DMS153 (cell line): ENCODE measurements at regions not wholly inside any gene's neighbourhood (a gene's known extent, or its start where the extent isn't known, plus 50 kb on each side); places are given as distances from the start of the nearest gene placed in this dataset.

ENCODE experiments used
- DNase-seq: peaks from one replicate; lab custom pipeline; 2025; lab: John Stamatoyannopoulos, UW

DNA sequence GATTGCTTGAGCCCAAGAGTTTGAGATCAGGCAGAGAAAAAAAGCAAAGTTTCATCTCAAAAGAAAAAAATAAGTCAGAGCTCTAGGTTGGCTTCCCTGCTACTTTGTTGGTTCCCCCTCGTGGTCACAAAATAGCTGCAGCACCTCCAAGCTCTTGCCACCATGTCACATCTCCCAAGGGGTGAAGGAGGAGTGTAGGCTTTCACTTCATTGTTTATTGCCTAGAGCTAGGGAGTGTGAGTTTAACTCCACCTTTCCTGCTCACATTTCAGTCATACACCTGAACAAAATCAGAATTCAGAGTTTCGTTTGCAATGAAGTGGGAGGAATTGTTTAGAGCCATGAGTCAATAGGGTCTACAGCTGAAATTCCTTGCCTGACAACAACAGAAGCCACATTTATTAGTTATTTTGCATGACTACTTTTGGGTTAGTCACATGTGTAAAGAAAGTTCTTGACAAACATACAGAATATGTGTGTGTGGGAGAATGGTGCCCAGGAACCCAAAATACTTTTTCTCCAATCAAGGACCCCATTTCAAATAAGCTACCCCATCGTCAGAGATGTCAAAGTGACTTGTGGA lies 56.2 kb upstream of the UFL1 start:
- DNase-seq: no peak

GRCh38 chr6:96466147-96466863 lies 55.3 kb upstream of the UFL1 start:
- DNase-seq: no peak

GRCh38 chr6:96467814-96468213 lies 53.8 kb upstream of the UFL1 start:
- DNase-seq: no peak

- DNase-seq: no peak
These were observed 53.3 kb upstream of the UFL1 start for GRCh38 chr6:96468281-96468680.

DNA sequence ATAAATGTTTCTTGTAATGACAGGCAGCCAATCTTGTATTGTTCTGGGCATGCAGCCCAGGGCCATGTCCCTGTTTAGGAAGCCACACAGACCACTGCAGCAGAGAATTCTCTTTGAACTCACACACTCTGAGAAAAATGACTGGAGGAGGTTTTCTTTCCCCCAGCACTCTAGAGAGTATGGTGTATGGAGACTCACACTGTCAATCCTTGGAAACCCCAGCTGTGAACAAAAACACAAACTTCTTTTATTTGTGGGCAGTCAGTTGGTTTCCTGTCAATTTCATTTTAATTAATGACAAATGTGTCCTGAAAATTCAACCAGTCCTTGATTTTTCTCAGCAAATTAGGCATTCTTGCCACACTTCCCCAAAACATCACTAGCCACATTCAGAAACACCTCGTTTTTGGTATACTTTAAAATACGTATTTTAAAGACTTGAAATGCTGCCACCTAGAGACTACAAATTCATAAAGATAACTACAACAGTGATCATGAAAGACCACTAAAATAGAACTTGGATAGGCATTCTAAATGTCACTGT lies 52.9 kb upstream of the UFL1 start:
- no peak for DNase-seq

GRCh38 chr6:96469312-96469711 lies 52.3 kb upstream of the UFL1 start:
- DNase-seq: no peak

DNA sequence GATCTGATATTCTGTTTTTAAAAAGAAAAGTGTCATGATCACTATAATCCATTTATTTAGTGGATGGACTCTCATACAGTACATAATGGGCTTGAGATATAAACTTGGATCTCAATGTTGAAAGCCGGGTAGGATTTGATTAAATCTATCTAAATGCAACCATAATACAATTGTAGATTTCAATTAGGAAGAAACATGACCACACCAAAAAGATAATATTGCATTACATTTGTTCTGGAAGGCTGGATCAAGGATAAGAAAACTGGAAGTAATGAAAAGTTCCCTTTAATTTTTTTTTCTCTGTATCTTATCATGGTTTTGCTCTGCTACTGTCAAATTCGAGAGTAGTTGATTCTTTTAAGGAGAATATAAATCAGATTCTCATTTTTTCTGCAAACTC lies 51.3 kb upstream of the UFL1 start:
- no peak for DNase-seq
